ENCODE measurements at regions not wholly inside any gene's neighbourhood (a gene's known extent, or its start where the extent isn't known, plus 50 kb on each side); places are given as distances from the start of the nearest gene placed in this dataset.

DNA sequence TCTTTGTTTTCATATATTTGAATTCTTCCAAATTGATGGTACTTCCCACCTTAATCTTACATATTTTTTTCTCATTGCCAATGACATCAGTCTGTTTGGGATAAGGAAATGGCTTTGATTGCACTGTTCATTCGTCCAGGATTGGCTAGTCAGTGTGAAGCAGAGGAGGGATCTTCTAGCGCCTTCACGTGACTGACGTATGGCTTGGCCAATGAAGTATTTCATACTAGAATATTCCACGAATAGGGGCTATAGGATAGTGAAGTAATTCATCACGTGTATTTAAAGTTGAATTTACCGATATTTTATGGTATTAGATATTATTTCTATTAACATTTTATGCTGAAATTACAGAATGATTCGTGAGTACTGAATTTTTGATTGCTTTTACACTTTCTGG lies 178.7 kb upstream of the ZFHX3 start:
- Histone ChIP-seq H3K36me3 (replicated peaks in 1 of 2; ENCODE audit: control insufficient read depth in 1 of 2, insufficient read depth in 2 of 2, low read length in 1 of 2) (no peaks in the 10 kb centered on the region), H3K79me2 (ENCODE audit: insufficient read depth) (no peaks in the 10 kb centered on the region), H4K20me1 (ENCODE audit: insufficient read depth) (no peaks in the 10 kb centered on the region), H3F3A (replicated peaks; ENCODE audit: insufficient read depth) (no peaks in the 10 kb centered on the region), H3K4me3 (ENCODE audit: low read depth in 2 of 2, low read length in 1 of 2) (no peak overlapping the region), H3K9me3 (no peaks in the 10 kb centered on the region), H3K27me3 (ENCODE audit: insufficient read depth) (no peaks in the 10 kb centered on the region), H3K27ac (ENCODE audit: low read depth in 2 of 2, low read length in 1 of 2) (no peak overlapping the region), H3K9ac (no peak overlapping the region), H2AFZ (ENCODE audit: low read depth) (no peak overlapping the region), H3K9me2 (no peaks in the 10 kb centered on the region), H3K4me2 (no peak overlapping the region), H3K4me1 (ENCODE audit: control insufficient read depth in 1 of 2, insufficient read depth in 2 of 2, low read depth in 1 of 2, low read length in 1 of 2) (peaks cover 0 to 7% of the 10 kb centered on the region in 2 experiments; a peak in 1 of 4 replicates)
- TF ChIP-seq NRF1 (IDR thresholded peaks at IDR 0.05; ENCODE audit: low read depth, low read length), result no peak
- TF ChIP-seq, protein P1, sequence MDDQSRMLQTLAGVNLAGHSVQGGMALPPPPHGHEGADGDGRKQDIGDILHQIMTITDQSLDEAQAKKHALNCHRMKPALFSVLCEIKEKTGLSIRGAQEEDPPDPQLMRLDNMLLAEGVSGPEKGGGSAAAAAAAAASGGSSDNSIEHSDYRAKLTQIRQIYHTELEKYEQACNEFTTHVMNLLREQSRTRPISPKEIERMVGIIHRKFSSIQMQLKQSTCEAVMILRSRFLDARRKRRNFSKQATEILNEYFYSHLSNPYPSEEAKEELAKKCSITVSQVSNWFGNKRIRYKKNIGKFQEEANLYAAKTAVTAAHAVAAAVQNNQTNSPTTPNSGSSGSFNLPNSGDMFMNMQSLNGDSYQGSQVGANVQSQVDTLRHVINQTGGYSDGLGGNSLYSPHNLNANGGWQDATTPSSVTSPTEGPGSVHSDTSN (IDR thresholded peaks at IDR 0.05), result no peak
- TF ChIP-seq TCF12 (IDR thresholded peaks at IDR 0.05), result no peak
- TF ChIP-seq JUND (IDR thresholded peaks at IDR 0.05), result no peak
- TF ChIP-seq YY1 (IDR thresholded peaks at IDR 0.05; ENCODE audit: low read depth), result no peak
- TF ChIP-seq, protein P2, sequence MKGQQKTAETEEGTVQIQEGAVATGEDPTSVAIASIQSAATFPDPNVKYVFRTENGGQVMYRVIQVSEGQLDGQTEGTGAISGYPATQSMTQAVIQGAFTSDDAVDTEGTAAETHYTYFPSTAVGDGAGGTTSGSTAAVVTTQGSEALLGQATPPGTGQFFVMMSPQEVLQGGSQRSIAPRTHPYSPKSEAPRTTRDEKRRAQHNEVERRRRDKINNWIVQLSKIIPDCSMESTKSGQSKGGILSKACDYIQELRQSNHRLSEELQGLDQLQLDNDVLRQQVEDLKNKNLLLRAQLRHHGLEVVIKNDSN (IDR thresholded peaks at IDR 0.05; ENCODE audit: borderline replicate concordance, low read depth), result no peak
- TF ChIP-seq, protein P3, sequence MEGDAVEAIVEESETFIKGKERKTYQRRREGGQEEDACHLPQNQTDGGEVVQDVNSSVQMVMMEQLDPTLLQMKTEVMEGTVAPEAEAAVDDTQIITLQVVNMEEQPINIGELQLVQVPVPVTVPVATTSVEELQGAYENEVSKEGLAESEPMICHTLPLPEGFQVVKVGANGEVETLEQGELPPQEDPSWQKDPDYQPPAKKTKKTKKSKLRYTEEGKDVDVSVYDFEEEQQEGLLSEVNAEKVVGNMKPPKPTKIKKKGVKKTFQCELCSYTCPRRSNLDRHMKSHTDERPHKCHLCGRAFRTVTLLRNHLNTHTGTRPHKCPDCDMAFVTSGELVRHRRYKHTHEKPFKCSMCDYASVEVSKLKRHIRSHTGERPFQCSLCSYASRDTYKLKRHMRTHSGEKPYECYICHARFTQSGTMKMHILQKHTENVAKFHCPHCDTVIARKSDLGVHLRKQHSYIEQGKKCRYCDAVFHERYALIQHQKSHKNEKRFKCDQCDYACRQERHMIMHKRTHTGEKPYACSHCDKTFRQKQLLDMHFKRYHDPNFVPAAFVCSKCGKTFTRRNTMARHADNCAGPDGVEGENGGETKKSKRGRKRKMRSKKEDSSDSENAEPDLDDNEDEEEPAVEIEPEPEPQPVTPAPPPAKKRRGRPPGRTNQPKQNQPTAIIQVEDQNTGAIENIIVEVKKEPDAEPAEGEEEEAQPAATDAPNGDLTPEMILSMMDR (IDR thresholded peaks at IDR 0.05), result no peak
- no peak for TF ChIP-seq FOXM1 (IDR thresholded peaks at IDR 0.05; ENCODE audit: low read depth)
- no peak for TF ChIP-seq GABPA (IDR thresholded peaks at IDR 0.05; ENCODE audit: low read depth)
- TF ChIP-seq RFX5 (IDR thresholded peaks at IDR 0.05; ENCODE audit: low read length), result no peak
- TF ChIP-seq EP300 (IDR thresholded peaks at IDR 0.05; ENCODE audit: borderline replicate concordance in 1 of 2, low read depth in 1 of 2, low read length in 1 of 2), result no peak
- TF ChIP-seq RXRA (IDR thresholded peaks at IDR 0.05; ENCODE audit: borderline replicate concordance, low read depth), result no peak
- TF ChIP-seq RAD21 (IDR thresholded peaks at IDR 0.05; ENCODE audit: low read length), result no peak
- TF ChIP-seq SMC3 (IDR thresholded peaks at IDR 0.05; ENCODE audit: low read depth, low read length), result no peak
- TF ChIP-seq FOXJ3 (CRISPR knock-in tag; IDR thresholded peaks at IDR 0.05), result no peak
- no peak for TF ChIP-seq RCOR1 (IDR thresholded peaks at IDR 0.05; ENCODE audit: low read length)
- TF ChIP-seq NFIC (IDR thresholded peaks at IDR 0.05; ENCODE audit: borderline replicate concordance), result no peak
- no peak for DNase-seq
- ChIA-PET POLR2A (no interaction called here), CTCF (interaction anchor here (1.3 kb wide), 1 partner anchor 43 kb away, joined by 3 read pairs; no protein-coding TSS in a partner anchor)
- WGBS (ENCODE audit: low lambda C conversion rate), result 72% methylated on average over 8 of the region's 8 CpGs

DNA sequence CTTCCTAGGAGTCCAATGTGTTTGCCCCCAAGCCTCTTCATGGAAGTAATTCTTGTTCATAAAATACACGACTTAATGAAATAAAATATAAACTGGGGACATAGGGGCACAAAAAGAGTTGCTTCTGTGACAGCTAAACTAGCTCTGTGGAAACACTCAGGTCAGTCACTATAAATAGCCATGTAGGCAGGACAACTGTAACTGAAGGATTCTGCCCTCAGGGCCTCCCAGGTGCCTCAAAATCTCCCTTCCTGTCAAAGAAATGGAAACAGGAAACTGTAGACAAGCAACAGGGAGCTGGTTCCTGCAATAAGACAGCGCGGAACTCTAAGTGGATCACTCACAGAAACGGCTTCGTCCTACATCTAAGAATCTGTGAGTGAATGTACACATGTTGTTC lies 178.1 kb upstream of the ZFHX3 start:
- no peak for DNase-seq
- no peaks in the 10 kb centered on the region for H3K9me2 ChIP-seq
- TF ChIP-seq, protein P4, sequence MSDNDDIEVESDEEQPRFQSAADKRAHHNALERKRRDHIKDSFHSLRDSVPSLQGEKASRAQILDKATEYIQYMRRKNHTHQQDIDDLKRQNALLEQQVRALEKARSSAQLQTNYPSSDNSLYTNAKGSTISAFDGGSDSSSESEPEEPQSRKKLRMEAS (IDR thresholded peaks at IDR 0.05; ENCODE audit: low read depth), result no peak
- TF ChIP-seq MEF2A (IDR thresholded peaks at IDR 0.05; ENCODE audit: borderline replicate concordance, low read depth), result no peak
- TF ChIP-seq CHD2 (IDR thresholded peaks at IDR 0.05; ENCODE audit: low read length, partially characterized antibody), result no peak
- no peak for TF ChIP-seq RFX5 (IDR thresholded peaks at IDR 0.05; ENCODE audit: low read length)
- TF ChIP-seq NRF1 (IDR thresholded peaks at IDR 0.05; ENCODE audit: low read depth, low read length), result no peak
- no peak for TF ChIP-seq NFIC (IDR thresholded peaks at IDR 0.05; ENCODE audit: borderline replicate concordance)
- TF ChIP-seq FOXJ3 (CRISPR knock-in tag; IDR thresholded peaks at IDR 0.05), result no peak
- TF ChIP-seq, protein P2 (IDR thresholded peaks at IDR 0.05; ENCODE audit: borderline replicate concordance, low read depth), result no peak
- ChIA-PET POLR2A (no interaction called here), CTCF (interaction anchor here (1.3 kb wide), 1 partner anchor 43 kb away, joined by 3 read pairs; no protein-coding TSS in a partner anchor)
- no peak overlapping the region for H3K4me3 ChIP-seq (ENCODE audit: low read depth in 2 of 2, low read length in 1 of 2)
- no peaks in the 10 kb centered on the region for H3F3A ChIP-seq (replicated peaks; ENCODE audit: insufficient read depth)
- WGBS (ENCODE audit: low lambda C conversion rate), result 96% methylated on average over 5 of the region's 5 CpGs
- no peak overlapping the region for H3K9ac ChIP-seq
- no peaks in the 10 kb centered on the region for H3K79me2 ChIP-seq (ENCODE audit: insufficient read depth)
- H3K27ac ChIP-seq (ENCODE audit: low read depth in 2 of 2, low read length in 1 of 2), result no peak overlapping the region
- H3K27me3 ChIP-seq (ENCODE audit: insufficient read depth), result no peaks in the 10 kb centered on the region
- H3K36me3 ChIP-seq (replicated peaks in 1 of 2; ENCODE audit: control insufficient read depth in 1 of 2, insufficient read depth in 2 of 2, low read length in 1 of 2), result no peaks in the 10 kb centered on the region
- H2AFZ ChIP-seq (ENCODE audit: low read depth), result no peak overlapping the region
- H3K9me3 ChIP-seq, result no peaks in the 10 kb centered on the region
- H4K20me1 ChIP-seq (ENCODE audit: insufficient read depth), result no peaks in the 10 kb centered on the region
- no peak overlapping the region for H3K4me2 ChIP-seq
- peaks cover 0 to 7% of the 10 kb centered on the region in 2 experiments; a peak in 1 of 4 replicates for H3K4me1 ChIP-seq (ENCODE audit: control insufficient read depth in 1 of 2, insufficient read depth in 2 of 2, low read depth in 1 of 2, low read length in 1 of 2)

All from SK-N-SH (cell line).